Stimulated activated naive B cell treated with anti-CD40 and anti-IgM and Interleukin-4, amounts not matched to agents 10 μg/mL and 1 μg/mL and 100 μg/mL, for 72 hours (primary cell): ENCODE measurements at regions not wholly inside any gene's neighbourhood (a gene's known extent, or its start where the extent isn't known, plus 50 kb on each side); places are given as distances from the start of the nearest gene placed in this dataset.
"Not testable (repeated sequence)": the region's sequence is repeated elsewhere in the genome, so short reads cannot be mapped to it uniquely, and the experiment has no call there.

Source experiments
- ATAC-seq, 2 donors: fragments of 150-1000 bp; cut with Tn5 transposase; replicated peaks; 2 replicates each; pipeline ENCODE4 v1.10.0; 2021; ENCODE audit warnings: moderate library complexity in 1 of 2
- DNase-seq: peaks from one replicate; pipeline ENCODE4 v3.0.0; 2021
- H3K27ac Mint-ChIP-seq: one replicate; pipeline ENCODE4 v1.8.0; 2022; ENCODE audit warnings: mild to moderate bottlenecking, mixed read lengths
- H3K27me3 Mint-ChIP-seq, 2 donors: one replicate each; pipeline ENCODE4 v1.8.0; 2022; ENCODE audit warnings: mixed read lengths in 2 of 2
- H3K36me3 Mint-ChIP-seq, 2 donors: one replicate each; pipeline ENCODE4 v1.8.0; 2022; ENCODE audit warnings: mixed read lengths in 2 of 2, mild to moderate bottlenecking in 1 of 2
- H3K4me1 Mint-ChIP-seq, 2 donors: one replicate each; pipeline ENCODE4 v1.8.0; 2022; ENCODE audit warnings: mixed read lengths in 2 of 2, mild to moderate bottlenecking in 1 of 2
- H3K4me3 Mint-ChIP-seq, 2 donors: one replicate each; pipeline ENCODE4 v1.8.0; 2022; ENCODE audit warnings: mild to moderate bottlenecking in 2 of 2, mixed read lengths in 2 of 2, moderate library complexity in 1 of 2
- H3K9me3 Mint-ChIP-seq, 2 donors: one replicate each; pipeline ENCODE4 v1.8.0; 2022; ENCODE audit warnings: mixed read lengths in 2 of 2, mild to moderate bottlenecking in 1 of 2

DNA sequence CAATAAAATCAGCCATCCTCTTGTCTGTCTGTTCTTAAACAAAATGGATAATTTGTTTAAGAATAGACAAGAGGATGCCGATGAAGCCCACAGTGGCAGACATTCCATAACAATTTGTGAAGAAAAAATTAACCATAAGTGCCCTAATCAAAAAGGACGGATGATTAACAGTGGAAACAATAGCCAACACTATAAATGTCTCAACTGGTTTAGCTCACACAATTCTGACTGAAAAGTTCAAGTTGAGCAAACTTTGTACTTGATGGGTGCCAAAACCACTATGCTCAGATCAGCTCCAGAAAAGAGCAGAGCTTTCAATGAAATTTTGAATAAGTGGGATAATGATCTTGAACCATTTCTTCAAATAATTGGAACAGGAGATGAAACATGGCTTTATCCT lies 202.2 kb upstream of the OR4E1 start:
- Mint-ChIP-seq H3K27me3 (peaks cover 7 to 22% of the 10 kb centered on the region in 2 donors), H3K9me3 (no peaks in the 10 kb centered on the region), H3K36me3 (no peaks in the 10 kb centered on the region), H3K4me1 (peaks cover 0 to 2% of the 10 kb centered on the region in 2 donors), H3K27ac (no peak overlapping the region), H3K4me3 (no peak overlapping the region)
- no peak for DNase-seq
- no peak for ATAC-seq

DNA sequence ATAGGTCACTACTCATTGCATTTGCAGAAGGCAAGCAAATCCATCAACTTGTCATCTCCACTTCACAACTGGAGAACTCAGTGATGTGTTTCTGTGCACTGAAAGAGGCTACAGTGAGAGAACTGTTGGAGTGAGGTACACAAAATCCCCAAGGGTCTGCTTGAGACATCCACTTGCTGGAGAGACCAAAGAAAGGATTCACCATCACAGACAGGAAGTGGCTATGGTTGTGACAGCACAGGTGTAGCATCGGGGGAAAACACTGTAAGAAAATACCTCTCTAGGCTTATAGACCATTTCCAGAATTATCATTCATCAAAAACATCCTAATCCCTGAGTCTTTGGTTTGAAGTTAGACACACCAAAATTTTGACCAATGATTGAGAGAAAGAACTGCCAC lies 201.3 kb upstream of the OR4E1 start:
- DNase-seq (no peak), ATAC-seq (no peak)
- Mint-ChIP-seq H3K27ac (no peak overlapping the region), H3K36me3 (no peaks in the 10 kb centered on the region), H3K4me3 (no peak overlapping the region), H3K27me3 (peaks cover 7 to 20% of the 10 kb centered on the region in 2 donors), H3K9me3 (peaks cover 2 to 4% of the 10 kb centered on the region in 2 donors), H3K4me1 (peaks cover 0 to 2% of the 10 kb centered on the region in 2 donors)

DNA sequence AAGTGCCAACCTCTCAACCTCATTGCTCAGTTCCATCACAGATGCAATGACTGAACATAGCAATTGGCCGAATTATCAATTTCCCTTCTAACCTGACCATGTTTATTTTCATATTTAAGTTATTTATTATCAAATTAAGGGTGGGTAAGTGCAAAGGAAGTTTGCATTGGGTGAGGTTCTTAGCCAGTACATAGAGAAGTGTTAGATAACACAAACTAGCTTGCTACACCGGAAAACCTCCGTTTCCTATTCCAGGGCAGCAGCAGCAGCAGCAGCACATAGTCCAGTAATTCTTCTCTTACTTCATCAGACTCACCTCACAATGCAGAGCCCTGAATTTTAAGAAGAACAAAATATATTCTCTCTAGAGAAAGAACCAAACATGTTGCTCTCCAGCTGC lies 200.5 kb upstream of the OR4E1 start:
- Mint-ChIP-seq H3K4me1 (peaks cover 0 to 2% of the 10 kb centered on the region in 2 donors), H3K27ac (no peak overlapping the region), H3K9me3 (peaks cover 2 to 4% of the 10 kb centered on the region in 2 donors), H3K4me3 (no peak overlapping the region), H3K36me3 (no peaks in the 10 kb centered on the region), H3K27me3 (peaks cover 7 to 20% of the 10 kb centered on the region in 2 donors)
- ATAC-seq, result no peak
- no peak for DNase-seq

DNA sequence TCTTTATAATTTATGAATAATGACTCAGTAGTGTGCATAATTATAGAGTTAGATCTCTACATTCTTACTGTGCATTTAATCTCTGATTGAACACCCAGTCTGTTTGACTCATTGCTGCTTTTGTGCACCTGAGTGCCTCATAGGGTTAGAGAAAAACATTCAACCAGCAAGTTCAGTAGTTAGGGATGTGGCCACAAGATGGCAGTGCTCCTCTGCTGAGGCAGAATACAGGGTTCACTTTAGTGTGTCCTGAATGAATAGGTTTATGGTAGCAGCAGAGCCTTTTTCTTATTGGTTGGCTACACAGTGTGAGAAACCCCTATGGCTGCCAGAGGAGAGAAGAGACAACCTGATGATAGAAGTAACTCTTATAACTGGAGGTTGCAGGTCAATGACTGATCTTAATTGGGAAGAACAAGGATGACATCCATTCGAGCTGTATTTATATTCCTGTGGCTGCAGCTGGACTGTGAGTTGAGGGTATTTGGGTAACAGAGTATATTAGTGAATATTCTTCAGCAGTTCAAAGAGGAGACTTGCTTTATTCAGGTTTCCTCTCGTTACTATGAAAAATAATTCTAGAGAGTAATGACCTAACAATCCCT lies 194.9 kb upstream of the OR4E1 start:
- H3K9me3 Mint-ChIP-seq, result peaks cover 2 to 4% of the 10 kb centered on the region in 2 donors
- H3K27ac Mint-ChIP-seq, result no peak overlapping the region
- DNase-seq (peak; percentile 21), ATAC-seq (peak; percentile 95 to 96)
- H3K27me3 Mint-ChIP-seq, result peaks cover 10 to 18% of the 10 kb centered on the region in 2 donors
- H3K4me1 Mint-ChIP-seq, result peaks cover 0 to 2% of the 10 kb centered on the region in 2 donors
- no peak overlapping the region for H3K4me3 Mint-ChIP-seq
- no peaks in the 10 kb centered on the region for H3K36me3 Mint-ChIP-seq

DNA sequence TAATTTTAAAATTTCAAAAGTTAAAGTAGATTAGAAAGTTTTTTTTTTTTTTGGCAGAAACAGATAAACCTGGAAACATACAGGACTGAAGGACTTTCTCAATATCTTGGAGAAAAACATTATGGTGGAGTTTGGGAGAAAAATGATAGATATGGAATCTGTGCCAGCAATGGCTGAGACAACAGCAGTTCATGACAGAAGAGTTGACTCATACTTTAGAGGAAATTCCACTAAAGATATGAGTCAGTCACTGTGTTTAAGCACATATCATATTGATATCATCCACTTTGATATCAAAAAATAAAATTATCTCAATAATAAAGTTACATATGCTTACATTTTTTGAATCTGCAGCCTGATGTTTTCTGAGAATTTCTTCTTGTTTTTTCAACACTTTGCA lies 193.9 kb upstream of the OR4E1 start:
- peaks cover 2 to 4% of the 10 kb centered on the region in 2 donors for H3K9me3 Mint-ChIP-seq
- no peak overlapping the region for H3K4me3 Mint-ChIP-seq
- DNase-seq, result no peak
- ATAC-seq, result no peak
- H3K27ac Mint-ChIP-seq, result no peak overlapping the region
- peaks cover 10 to 18% of the 10 kb centered on the region in 2 donors for H3K27me3 Mint-ChIP-seq
- H3K36me3 Mint-ChIP-seq, result no peaks in the 10 kb centered on the region
- peaks cover 0 to 2% of the 10 kb centered on the region in 2 donors for H3K4me1 Mint-ChIP-seq

DNA sequence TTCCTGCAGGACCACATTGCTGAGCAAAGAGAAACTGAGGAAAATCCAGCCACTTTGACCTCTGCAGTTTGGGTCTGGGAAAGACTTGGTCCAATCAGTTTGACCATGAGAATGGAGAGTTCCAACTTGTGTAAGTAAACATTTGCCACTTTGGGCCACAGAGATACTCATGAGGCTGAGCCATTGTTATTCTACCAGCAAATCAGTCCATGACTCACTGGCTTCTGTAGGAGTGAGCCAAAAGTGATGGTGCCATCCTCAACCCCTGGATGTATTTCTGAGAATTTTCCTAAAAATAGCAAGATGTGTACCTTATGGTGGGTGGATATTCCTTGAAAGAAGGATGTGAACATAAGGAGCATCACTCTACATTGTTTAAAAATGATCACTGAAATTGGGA lies 192.9 kb upstream of the OR4E1 start:
- Mint-ChIP-seq H3K27me3 (peaks cover 14 to 18% of the 10 kb centered on the region in 2 donors), H3K9me3 (peaks cover 2 to 4% of the 10 kb centered on the region in 2 donors), H3K4me1 (peaks cover 0 to 2% of the 10 kb centered on the region in 2 donors), H3K36me3 (no peaks in the 10 kb centered on the region), H3K27ac (no peak overlapping the region), H3K4me3 (no peak overlapping the region)
- no peak for DNase-seq
- ATAC-seq, result no peak

DNA sequence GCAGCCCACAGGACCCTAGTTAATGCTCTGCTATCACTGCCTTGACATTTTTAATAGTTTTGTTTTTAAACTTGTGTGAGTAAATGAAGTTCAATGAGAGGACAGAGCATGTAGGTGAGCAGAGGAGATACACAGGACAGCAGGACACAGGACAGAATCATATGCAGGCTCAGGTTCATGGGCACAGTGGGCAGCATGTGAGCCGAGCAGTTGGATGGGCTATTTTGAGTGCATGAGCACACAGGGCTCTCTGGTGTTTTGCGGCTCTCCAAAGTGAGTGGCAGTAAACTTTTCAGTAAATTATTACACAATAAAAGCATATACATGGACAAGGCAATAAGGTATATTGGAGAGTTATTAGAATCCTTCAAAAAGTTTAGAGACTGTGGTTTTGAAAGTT lies 189.7 kb upstream of the OR4E1 start:
- H3K9me3 Mint-ChIP-seq, result no peaks in the 10 kb centered on the region
- H3K27me3 Mint-ChIP-seq, result peaks cover 27 to 30% of the 10 kb centered on the region in 2 donors
- H3K27ac Mint-ChIP-seq, result no peak overlapping the region
- H3K4me3 Mint-ChIP-seq, result no peak overlapping the region
- no peaks in the 10 kb centered on the region for H3K4me1 Mint-ChIP-seq
- ATAC-seq, result no peak
- no peaks in the 10 kb centered on the region for H3K36me3 Mint-ChIP-seq
- no peak for DNase-seq

DNA sequence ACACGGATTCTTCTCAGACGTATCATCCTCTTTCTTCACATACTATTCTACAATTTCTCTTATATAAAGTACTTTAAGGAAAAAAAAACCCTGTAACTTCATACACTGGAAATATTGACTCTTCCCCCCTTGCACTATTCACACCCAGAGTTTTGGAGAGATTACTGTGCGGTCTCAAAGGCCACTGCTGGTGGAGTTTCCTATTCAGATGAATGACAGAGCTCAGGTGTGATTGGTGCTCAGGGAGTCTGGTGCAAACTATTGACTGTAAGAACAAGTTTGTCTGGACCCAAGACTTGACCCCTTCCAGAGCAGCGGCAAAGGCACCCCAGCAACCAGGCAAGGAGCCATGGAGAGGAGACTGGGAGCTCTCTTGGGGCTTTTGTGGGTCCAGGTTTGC lies 187.5 kb upstream of the OR4E1 start:
- ATAC-seq, result no peak
- Mint-ChIP-seq H3K4me3 (no peak overlapping the region), H3K4me1 (no peaks in the 10 kb centered on the region), H3K27me3 (peaks cover 20 to 34% of the 10 kb centered on the region in 2 donors), H3K36me3 (no peaks in the 10 kb centered on the region), H3K9me3 (no peaks in the 10 kb centered on the region), H3K27ac (no peak overlapping the region)
- no peak for DNase-seq

DNA sequence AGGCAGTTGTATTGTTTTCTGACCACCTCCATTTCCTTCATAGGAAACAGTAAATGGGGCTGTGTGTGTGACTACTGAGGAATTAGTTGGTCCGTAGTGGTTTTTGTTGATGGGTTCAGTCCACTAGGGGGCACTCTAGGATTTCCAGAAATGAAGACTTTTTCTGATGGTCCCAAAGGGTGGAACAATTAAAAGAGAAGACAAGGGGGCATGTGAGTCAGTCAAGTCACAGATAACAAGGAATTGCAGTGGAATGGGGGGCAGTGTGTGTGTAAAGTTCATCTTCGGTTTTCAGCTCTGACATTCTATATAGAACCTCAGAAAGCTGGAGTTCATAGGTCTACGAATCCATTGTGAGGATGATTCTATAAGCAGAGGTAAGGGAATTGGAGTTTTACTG lies 186.6 kb upstream of the OR4E1 start:
- Mint-ChIP-seq H3K9me3 (no peaks in the 10 kb centered on the region), H3K4me1 (no peaks in the 10 kb centered on the region), H3K4me3 (no peak overlapping the region), H3K36me3 (no peaks in the 10 kb centered on the region), H3K27ac (no peak overlapping the region), H3K27me3 (peaks cover 20 to 29% of the 10 kb centered on the region in 2 donors)
- ATAC-seq (no peak), DNase-seq (no peak)

DNA sequence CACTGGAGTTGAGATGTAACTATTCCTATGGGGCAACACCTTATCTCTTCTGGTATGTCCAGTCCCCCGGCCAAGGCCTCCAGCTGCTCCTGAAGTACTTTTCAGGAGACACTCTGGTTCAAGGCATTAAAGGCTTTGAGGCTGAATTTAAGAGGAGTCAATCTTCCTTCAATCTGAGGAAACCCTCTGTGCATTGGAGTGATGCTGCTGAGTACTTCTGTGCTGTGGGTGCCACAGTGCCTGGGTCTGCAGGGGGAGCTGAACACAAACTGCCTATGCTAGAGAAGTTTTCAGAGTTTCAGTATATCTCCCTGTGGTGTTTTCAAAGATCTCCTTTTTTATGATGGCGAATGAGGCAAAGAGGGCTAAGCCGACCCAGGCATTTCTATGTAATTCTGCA lies 179.2 kb upstream of the OR4E1 start:
- DNase-seq, result no peak
- no peaks in the 10 kb centered on the region for H3K9me3 Mint-ChIP-seq
- no peak overlapping the region for H3K4me3 Mint-ChIP-seq
- H3K4me1 Mint-ChIP-seq, result peaks cover 0 to 12% of the 10 kb centered on the region in 2 donors
- H3K27ac Mint-ChIP-seq, result no peak overlapping the region
- H3K36me3 Mint-ChIP-seq, result no peaks in the 10 kb centered on the region
- ATAC-seq, result no peak
- H3K27me3 Mint-ChIP-seq, result peaks cover 29 to 44% of the 10 kb centered on the region in 2 donors

DNA sequence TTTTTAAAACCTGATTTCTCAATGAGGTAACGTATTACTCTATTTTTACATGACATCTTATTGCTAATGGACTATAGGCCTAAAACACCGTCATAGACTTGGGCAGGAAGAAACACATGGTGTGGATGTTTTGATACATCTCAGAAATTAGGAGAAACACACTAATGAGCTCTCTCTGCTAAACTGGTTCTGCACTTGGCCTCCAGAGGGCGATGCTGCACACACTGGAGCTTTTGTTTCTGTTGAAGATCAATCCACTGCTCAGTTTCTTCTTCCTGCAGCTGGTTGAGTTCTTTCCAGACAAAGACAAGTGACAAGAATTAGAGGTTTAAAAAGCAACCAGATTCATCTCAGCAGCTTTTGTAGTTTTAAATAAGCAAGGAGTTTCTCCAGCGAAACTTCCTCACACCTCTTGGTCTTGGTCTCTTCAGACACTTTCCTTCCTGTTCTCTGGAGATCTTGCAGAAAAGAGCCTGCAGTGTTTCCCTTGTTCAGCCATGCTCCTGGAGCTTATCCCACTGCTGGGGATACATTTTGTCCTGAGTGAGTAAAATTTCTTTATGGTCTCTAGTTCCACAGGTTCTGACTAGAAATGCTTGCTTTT lies 178.5 kb upstream of the OR4E1 start:
- ATAC-seq, result peak; percentile 68 to 73
- Mint-ChIP-seq H3K27me3 (peaks cover 29 to 45% of the 10 kb centered on the region in 2 donors), H3K9me3 (no peaks in the 10 kb centered on the region), H3K27ac (no peak overlapping the region), H3K36me3 (no peaks in the 10 kb centered on the region), H3K4me1 (peaks cover 0 to 12% of the 10 kb centered on the region in 2 donors), H3K4me3 (no peak overlapping the region)
- DNase-seq, result peak; percentile 9

DNA sequence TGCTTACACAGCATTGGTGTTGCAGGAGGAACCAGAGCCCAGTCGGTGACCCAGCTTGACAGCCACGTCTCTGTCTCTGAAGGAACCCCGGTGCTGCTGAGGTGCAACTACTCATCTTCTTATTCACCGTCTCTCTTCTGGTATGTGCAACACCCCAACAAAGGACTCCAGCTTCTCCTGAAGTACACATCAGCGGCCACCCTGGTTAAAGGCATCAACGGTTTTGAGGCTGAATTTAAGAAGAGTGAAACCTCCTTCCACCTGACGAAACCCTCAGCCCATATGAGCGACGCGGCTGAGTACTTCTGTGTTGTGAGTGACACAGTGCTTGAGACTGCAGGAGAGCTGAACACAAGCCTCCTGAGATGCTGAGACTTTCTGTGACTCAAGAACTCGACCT lies 173.3 kb upstream of the OR4E1 start:
- not testable (repeated sequence) for H3K27ac Mint-ChIP-seq, DNase-seq, H3K4me3 Mint-ChIP-seq, H3K9me3 Mint-ChIP-seq, H3K36me3 Mint-ChIP-seq
- peak in 1 of 2 donors; percentile 52 for ATAC-seq
- Mint-ChIP-seq H3K4me1 (peaks cover 6 to 11% of the 10 kb centered on the region in 2 donors), H3K27me3 (peaks cover 32 to 51% of the 10 kb centered on the region in 2 donors)

DNA sequence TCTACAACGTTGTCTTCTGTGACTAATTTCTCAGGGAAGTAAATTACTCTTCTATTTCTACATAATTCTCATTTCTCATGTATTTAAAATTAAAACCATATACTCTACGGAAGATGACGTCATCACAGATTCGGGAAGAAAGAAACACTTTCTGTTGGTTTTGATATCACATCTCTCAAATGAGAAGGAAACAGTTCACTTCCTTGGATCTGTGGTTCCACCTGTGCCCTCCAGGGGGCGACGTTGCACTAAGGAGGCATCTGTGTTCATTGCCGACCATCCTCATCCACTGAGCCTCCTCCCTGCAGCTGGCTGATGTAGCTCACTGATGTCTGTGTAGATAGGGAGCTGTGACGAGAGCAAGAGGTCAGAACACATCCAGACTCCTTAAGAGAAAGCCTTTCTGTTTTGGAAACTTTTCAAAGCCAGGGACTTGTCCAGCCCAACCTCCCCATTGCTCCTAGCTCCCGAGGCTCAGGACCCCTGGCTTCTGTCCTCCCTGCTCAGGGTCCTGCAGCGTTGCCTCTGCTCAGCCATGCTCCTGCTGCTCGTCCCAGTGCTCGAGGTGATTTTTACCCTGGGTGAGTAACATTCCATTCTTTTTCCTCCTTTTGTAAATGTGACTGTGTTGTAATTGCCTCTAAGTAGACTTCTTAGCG lies 172.7 kb upstream of the OR4E1 start:
- Mint-ChIP-seq H3K36me3 (no peaks in the 10 kb centered on the region), H3K9me3 (no peaks in the 10 kb centered on the region), H3K27me3 (peaks cover 29 to 46% of the 10 kb centered on the region in 2 donors), H3K27ac (no peak overlapping the region), H3K4me3 (no peak overlapping the region), H3K4me1 (peaks cover 6 to 9% of the 10 kb centered on the region in 2 donors)
- DNase-seq, result no peak
- ATAC-seq, result peak; percentile 58 to 60

DNA sequence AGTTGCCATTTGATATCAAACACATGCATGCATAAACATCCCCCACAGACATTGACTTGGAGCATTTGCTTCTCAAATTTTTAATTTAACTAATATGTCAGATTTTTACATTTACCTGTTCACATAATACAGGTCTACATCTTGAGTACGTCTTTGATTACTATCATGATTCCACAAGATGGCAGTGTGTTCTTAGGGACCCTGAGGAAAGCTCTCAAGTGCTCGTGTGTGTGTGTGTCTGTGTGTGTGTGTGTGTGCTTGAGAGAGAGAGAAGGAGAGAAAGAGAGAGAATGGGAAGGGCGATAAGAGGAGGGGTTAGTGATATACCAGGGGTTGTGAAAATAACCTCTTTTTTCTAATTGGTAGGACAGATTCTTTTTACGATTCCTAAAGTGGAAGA lies 167.1 kb upstream of the OR4E1 start:
- no peak overlapping the region for H3K4me3 Mint-ChIP-seq
- H3K9me3 Mint-ChIP-seq, result peaks cover 0 to 3% of the 10 kb centered on the region in 2 donors
- DNase-seq, result no peak
- no peaks in the 10 kb centered on the region for H3K36me3 Mint-ChIP-seq
- no peaks in the 10 kb centered on the region for H3K4me1 Mint-ChIP-seq
- no peak overlapping the region for H3K27ac Mint-ChIP-seq
- no peak for ATAC-seq
- peaks cover 10 to 25% of the 10 kb centered on the region in 2 donors for H3K27me3 Mint-ChIP-seq

DNA sequence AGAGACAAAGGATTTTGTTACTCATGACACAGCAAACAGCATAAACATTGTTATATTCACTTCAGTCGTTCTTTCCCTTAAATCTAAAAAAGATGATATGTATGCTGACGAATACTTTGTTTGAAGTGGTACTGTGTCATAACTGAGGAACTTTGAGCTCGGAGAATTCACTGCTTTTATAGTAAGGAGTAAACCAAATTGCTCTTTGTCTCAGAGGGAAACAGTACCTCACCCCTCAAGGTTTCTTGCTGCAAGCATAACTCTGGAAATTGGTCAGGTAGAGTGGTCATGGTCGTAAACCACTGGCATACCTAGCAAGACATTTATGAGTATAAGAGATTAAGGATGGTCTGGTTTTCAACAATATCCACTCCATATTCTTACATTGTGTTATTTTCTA lies 160.2 kb upstream of the OR4E1 start:
- H3K36me3 Mint-ChIP-seq, result no peaks in the 10 kb centered on the region
- peaks cover 0 to 12% of the 10 kb centered on the region in 2 donors for H3K9me3 Mint-ChIP-seq
- H3K27ac Mint-ChIP-seq, result no peak overlapping the region
- H3K4me1 Mint-ChIP-seq, result no peaks in the 10 kb centered on the region
- H3K27me3 Mint-ChIP-seq, result peaks cover 25 to 31% of the 10 kb centered on the region in 2 donors
- ATAC-seq (no peak), DNase-seq (no peak)
- no peak overlapping the region for H3K4me3 Mint-ChIP-seq
